ENCODE measurements at regions not wholly inside any gene's neighbourhood (a gene's known extent, or its start where the extent isn't known, plus 50 kb on each side); places are given as distances from the start of the nearest gene placed in this dataset.

- H3K4me3 ChIP-seq (replicated peaks; ENCODE audit: low read depth, low read length) = no peak overlapping the region
- no peaks in the 10 kb centered on the region for H3K27me3 ChIP-seq (replicated peaks; ENCODE audit: control insufficient read depth, insufficient read depth, low read length)
These were observed 2073.2 kb upstream of the TENM3 start for GRCh38 chr4:180169966-180170365.

GRCh38 chr4:180179146-180179545 lies 2064.1 kb upstream of the TENM3 start:
- no peak for DNase-seq (ENCODE audit: extremely low read depth, insufficient read length)
- Histone ChIP-seq H3K4me3 (replicated peaks; ENCODE audit: low read depth, low read length) (no peak overlapping the region), H3K27me3 (replicated peaks; ENCODE audit: control insufficient read depth, insufficient read depth, low read length) (no peaks in the 10 kb centered on the region), H3K36me3 (ENCODE audit: control insufficient read depth, insufficient read depth, low read length) (no peaks in the 10 kb centered on the region)
- no peak for TF ChIP-seq CTCF (IDR thresholded peaks at IDR 0.05; ENCODE audit: insufficient read depth, low read length, poor library complexity, severe bottlenecking)

More at GRCh38 chr4:180169966-180170365, 2073.2 kb upstream of the TENM3 start:
- no peak for TF ChIP-seq CTCF (IDR thresholded peaks at IDR 0.05; ENCODE audit: insufficient read depth, low read length, poor library complexity, severe bottlenecking)
- H3K36me3 ChIP-seq (ENCODE audit: control insufficient read depth, insufficient read depth, low read length) = no peaks in the 10 kb centered on the region
- no peak for DNase-seq (ENCODE audit: extremely low read depth, insufficient read length)

- H3K27me3 ChIP-seq (replicated peaks; ENCODE audit: control insufficient read depth, insufficient read depth, low read length) = no peaks in the 10 kb centered on the region
- no peak for DNase-seq (ENCODE audit: extremely low read depth, insufficient read length)
These were observed 2053.5 kb upstream of the TENM3 start for GRCh38 chr4:180189666-180190065.

DNA sequence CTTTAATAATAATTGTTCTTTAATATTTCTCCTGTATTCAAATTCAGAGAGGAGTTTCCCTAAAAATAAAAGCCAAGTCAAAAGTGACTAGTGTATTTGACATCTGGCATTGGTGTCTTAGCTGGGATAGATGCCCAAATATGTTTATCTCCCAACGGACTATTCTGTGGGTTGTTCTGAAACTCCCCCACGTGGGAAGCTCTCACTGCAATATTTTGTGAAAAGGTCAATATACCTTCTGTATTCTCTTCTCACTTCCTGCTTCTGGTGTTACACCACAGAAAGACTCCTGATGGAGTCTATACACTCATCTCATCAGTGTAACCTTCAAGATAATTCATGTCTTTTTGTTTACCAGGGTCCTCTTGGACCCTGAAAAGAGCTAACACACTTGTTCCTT lies 2052.8 kb upstream of the TENM3 start:
- no peak for TF ChIP-seq CTCF (IDR thresholded peaks at IDR 0.05; ENCODE audit: insufficient read depth, low read length, poor library complexity, severe bottlenecking)
- no peak for DNase-seq (ENCODE audit: extremely low read depth, insufficient read length)
- no peaks in the 10 kb centered on the region for H3K36me3 ChIP-seq (ENCODE audit: control insufficient read depth, insufficient read depth, low read length)
- no peak overlapping the region for H3K4me3 ChIP-seq (replicated peaks; ENCODE audit: low read depth, low read length)
- no peaks in the 10 kb centered on the region for H3K27me3 ChIP-seq (replicated peaks; ENCODE audit: control insufficient read depth, insufficient read depth, low read length)

More at GRCh38 chr4:180189666-180190065, 2053.5 kb upstream of the TENM3 start:
- no peak for TF ChIP-seq CTCF (IDR thresholded peaks at IDR 0.05; ENCODE audit: insufficient read depth, low read length, poor library complexity, severe bottlenecking)
- H3K36me3 ChIP-seq (ENCODE audit: control insufficient read depth, insufficient read depth, low read length) = no peaks in the 10 kb centered on the region
- no peak overlapping the region for H3K4me3 ChIP-seq (replicated peaks; ENCODE audit: low read depth, low read length)

- no peaks in the 10 kb centered on the region for H3K27me3 ChIP-seq (replicated peaks; ENCODE audit: control insufficient read depth, insufficient read depth, low read length)
- no peak for DNase-seq (ENCODE audit: extremely low read depth, insufficient read length)
- H3K36me3 ChIP-seq (ENCODE audit: control insufficient read depth, insufficient read depth, low read length) = no peaks in the 10 kb centered on the region
- no peak for TF ChIP-seq CTCF (IDR thresholded peaks at IDR 0.05; ENCODE audit: insufficient read depth, low read length, poor library complexity, severe bottlenecking)
- H3K4me3 ChIP-seq (replicated peaks; ENCODE audit: low read depth, low read length) = no peak overlapping the region
These were observed 2045.7 kb upstream of the TENM3 start for GRCh38 chr4:180197471-180197870.

- peak; percentile 27 for DNase-seq (ENCODE audit: extremely low read depth, insufficient read length)
- Histone ChIP-seq H3K27me3 (replicated peaks; ENCODE audit: control insufficient read depth, insufficient read depth, low read length) (no peaks in the 10 kb centered on the region), H3K4me3 (replicated peaks; ENCODE audit: low read depth, low read length) (no peak overlapping the region), H3K36me3 (ENCODE audit: control insufficient read depth, insufficient read depth, low read length) (no peaks in the 10 kb centered on the region)
- no peak for TF ChIP-seq CTCF (IDR thresholded peaks at IDR 0.05; ENCODE audit: insufficient read depth, low read length, poor library complexity, severe bottlenecking)
These were observed 2039.9 kb upstream of the TENM3 start for GRCh38 chr4:180203349-180203748.
